HEK293T (cell line): ENCODE measurements at regions not wholly inside any gene's neighbourhood (a gene's known extent, or its start where the extent isn't known, plus 50 kb on each side); places are given as distances from the start of the nearest gene placed in this dataset.

Experiments
- CTCF ChIA-PET: fragments of 350-600 bp; formaldehyde crosslinking; extraction: SDS; loops from one replicate; lab custom pipeline; 2021; ENCODE audit warnings: antibody characterized with exemption, inconsistent platforms; lab: Yijun Ruan, JAX
- POLR2A ChIA-PET: fragments of 350-600 bp; formaldehyde crosslinking; extraction: SDS; loops from one replicate; lab custom pipeline; 2020; ENCODE audit warnings: antibody characterized with exemption, inconsistent platforms; lab: Yijun Ruan, JAX
- DNase-seq: peaks from one replicate; pipeline ENCODE4 v3.0.0; 2012; ENCODE audit warnings: mixed read lengths; ENCODE audit errors: extremely low spot score
- ARNT ChIP-seq: fragments of 450-650 bp; IDR thresholded peaks from 2 replicates; pipeline ENCODE4 v1.6.1; 2017; ENCODE audit warnings: mild to moderate bottlenecking
- BHLHE40 ChIP-seq: fragments of 450-650 bp; IDR thresholded peaks from 2 replicates; pipeline ENCODE4 v1.6.1; 2016; ENCODE audit warnings: mild to moderate bottlenecking, moderate library complexity, borderline replicate concordance
- CTBP1 ChIP-seq: fragments of 450-650 bp; IDR thresholded peaks from 2 replicates; pipeline ENCODE4 v1.6.1; 2016; ENCODE audit warnings: borderline replicate concordance
- ELF4 ChIP-seq: fragments of 450-650 bp; IDR thresholded peaks from 2 replicates; pipeline ENCODE4 v1.6.1; 2017; ENCODE audit warnings: antibody characterized with exemption
- FOXA1 ChIP-seq: fragments of 450-650 bp; IDR thresholded peaks from 2 replicates; pipeline ENCODE4 v1.6.1; 2016; ENCODE audit warnings: mild to moderate bottlenecking
- FOXK2 ChIP-seq: fragments of 450-650 bp; IDR thresholded peaks from 2 replicates; pipeline ENCODE4 v1.6.1; 2016; ENCODE audit warnings: mild to moderate bottlenecking
- FOXM1 ChIP-seq: fragments of 450-650 bp; IDR thresholded peaks from 2 replicates; pipeline ENCODE4 v1.6.1; 2017; ENCODE audit warnings: mild to moderate bottlenecking, borderline replicate concordance
- HDGF ChIP-seq: fragments of 450-650 bp; IDR thresholded peaks from 2 replicates; pipeline ENCODE4 v1.6.1; 2017; ENCODE audit warnings: antibody characterized with exemption, borderline replicate concordance
- L3MBTL2 ChIP-seq: fragments of 450-650 bp; conservative IDR thresholded peaks from 2 replicates; pipeline ENCODE4 v1.6.1; 2016; ENCODE audit warnings: mild to moderate bottlenecking
- LEF1 ChIP-seq: fragments of 450-650 bp; IDR thresholded peaks from 2 replicates; pipeline ENCODE4 v1.6.1; 2017; ENCODE audit warnings: mild to moderate bottlenecking, borderline replicate concordance
- NFRKB ChIP-seq: fragments of 450-650 bp; IDR thresholded peaks from 2 replicates; pipeline ENCODE4 v1.6.1; 2016; ENCODE audit warnings: mild to moderate bottlenecking, moderate library complexity
- SP1 ChIP-seq: fragments of 450-650 bp; IDR thresholded peaks from 2 replicates; pipeline ENCODE4 v1.6.1; 2017
- SUZ12 ChIP-seq: fragments of 450-650 bp; IDR thresholded peaks from 2 replicates; pipeline ENCODE4 v1.6.1; 2016; ENCODE audit warnings: mild to moderate bottlenecking
- TARDBP ChIP-seq: fragments of 450-650 bp; IDR thresholded peaks from 2 replicates; pipeline ENCODE4 v1.6.1; 2016
- ZNF384 ChIP-seq: fragments of 450-650 bp; IDR thresholded peaks from 2 replicates; pipeline ENCODE4 v1.6.1; 2016
- TF ChIP-seq, protein P1 (sequence below): fragments of 450-650 bp; IDR thresholded peaks from 2 replicates; pipeline ENCODE4 v1.6.1; 2016

GRCh38 chr18:24875286-24875685, 414.8 kb downstream of the HRH4 start:
- no peak for DNase-seq
- CTCF ChIA-PET: no interaction called here

DNA sequence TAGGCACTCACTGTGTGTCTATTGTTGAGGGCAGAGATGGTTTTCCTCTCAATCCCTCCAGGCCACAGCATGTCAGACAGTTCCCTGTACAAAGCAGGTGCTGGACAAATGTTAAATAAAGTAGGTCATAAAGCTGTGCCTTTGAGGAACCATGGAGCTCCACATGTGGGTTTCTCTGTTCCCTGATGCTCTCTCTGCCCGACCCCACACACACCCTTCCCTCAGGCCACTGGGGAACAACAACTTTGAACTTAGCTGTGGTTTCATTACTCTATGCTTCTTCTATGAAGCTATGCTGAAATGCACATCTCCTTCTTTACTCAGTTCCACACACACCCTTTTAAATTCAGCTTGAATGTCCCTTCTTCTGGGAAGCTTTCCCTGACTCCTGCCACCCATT, 415.3 kb downstream of the HRH4 start:
- ChIA-PET POLR2A (no interaction called here), CTCF (no interaction called here)
- no peak for TF ChIP-seq ELF4
- no peak for TF ChIP-seq LEF1
- no peak for TF ChIP-seq FOXA1
- TF ChIP-seq CTBP1: no peak
- no peak for DNase-seq

More at GRCh38 chr18:24875286-24875685, 414.8 kb downstream of the HRH4 start:
- POLR2A ChIA-PET: no interaction called here
- TF ChIP-seq CTBP1 (no peak), ARNT (no peak), LEF1 (no peak), ZNF384 (no peak), BHLHE40 (no peak), L3MBTL2 (no peak), SUZ12 (no peak)

GRCh38 chr18:24876266-24876665, 415.8 kb downstream of the HRH4 start:
- ChIA-PET CTCF (no interaction called here), POLR2A (no interaction called here)
- TF ChIP-seq FOXA1 (no peak), FOXM1 (no peak), ZNF384 (no peak), TARDBP (no peak), SP1 (no peak), CTBP1 (no peak), ARNT (no peak), LEF1 (no peak), NFRKB (no peak), BHLHE40 (no peak), ELF4 (no peak), HDGF (no peak), L3MBTL2 (no peak), SUZ12 (no peak), FOXK2 (no peak)
- TF ChIP-seq, protein P1, sequence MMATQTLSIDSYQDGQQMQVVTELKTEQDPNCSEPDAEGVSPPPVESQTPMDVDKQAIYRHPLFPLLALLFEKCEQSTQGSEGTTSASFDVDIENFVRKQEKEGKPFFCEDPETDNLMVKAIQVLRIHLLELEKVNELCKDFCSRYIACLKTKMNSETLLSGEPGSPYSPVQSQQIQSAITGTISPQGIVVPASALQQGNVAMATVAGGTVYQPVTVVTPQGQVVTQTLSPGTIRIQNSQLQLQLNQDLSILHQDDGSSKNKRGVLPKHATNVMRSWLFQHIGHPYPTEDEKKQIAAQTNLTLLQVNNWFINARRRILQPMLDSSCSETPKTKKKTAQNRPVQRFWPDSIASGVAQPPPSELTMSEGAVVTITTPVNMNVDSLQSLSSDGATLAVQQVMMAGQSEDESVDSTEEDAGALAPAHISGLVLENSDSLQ: no peak
- no peak for DNase-seq

- ChIA-PET CTCF (no interaction called here), POLR2A (no interaction called here)
- no peak for DNase-seq
- TF ChIP-seq CTBP1: no peak
- no peak for TF ChIP-seq ARNT
- TF ChIP-seq FOXM1: no peak
- no peak for TF ChIP-seq NFRKB
- no peak for TF ChIP-seq SP1
- no peak for TF ChIP-seq ELF4
- no peak for TF ChIP-seq FOXA1
- no peak for TF ChIP-seq SUZ12
- no peak for TF ChIP-seq HDGF
- TF ChIP-seq ZNF384: no peak
- no peak for TF ChIP-seq BHLHE40
- no peak for TF ChIP-seq TARDBP
- TF ChIP-seq, protein P1: no peak
- TF ChIP-seq FOXK2: no peak
- TF ChIP-seq L3MBTL2: no peak
- TF ChIP-seq LEF1: no peak
Measured at GRCh38 chr18:24877066-24877465, 416.6 kb downstream of the HRH4 start.

DNA sequence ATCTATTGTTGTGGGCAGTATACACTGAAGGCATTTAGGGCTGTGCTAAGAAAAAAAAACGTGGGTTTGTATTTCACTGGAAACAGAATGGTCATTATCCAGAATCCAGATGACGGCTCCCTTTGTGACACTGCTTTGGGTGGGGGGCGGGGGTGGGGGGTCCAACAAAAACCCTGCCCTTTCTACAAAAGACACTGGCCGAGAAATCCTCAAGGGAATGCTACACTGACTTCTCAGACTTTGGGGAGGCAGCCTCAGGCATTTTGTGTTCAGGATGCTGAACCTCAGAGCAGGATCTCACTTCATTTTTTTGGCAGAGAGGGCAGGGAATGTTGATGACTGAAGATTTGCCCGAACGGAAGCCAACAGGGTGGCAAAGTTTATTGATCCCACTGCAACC, 417.1 kb downstream of the HRH4 start:
- ChIA-PET CTCF (no interaction called here), POLR2A (no interaction called here)
- TF ChIP-seq CTBP1 (no peak), FOXA1 (no peak), L3MBTL2 (no peak), FOXK2 (no peak), ARNT (no peak)
- no peak for DNase-seq

DNA sequence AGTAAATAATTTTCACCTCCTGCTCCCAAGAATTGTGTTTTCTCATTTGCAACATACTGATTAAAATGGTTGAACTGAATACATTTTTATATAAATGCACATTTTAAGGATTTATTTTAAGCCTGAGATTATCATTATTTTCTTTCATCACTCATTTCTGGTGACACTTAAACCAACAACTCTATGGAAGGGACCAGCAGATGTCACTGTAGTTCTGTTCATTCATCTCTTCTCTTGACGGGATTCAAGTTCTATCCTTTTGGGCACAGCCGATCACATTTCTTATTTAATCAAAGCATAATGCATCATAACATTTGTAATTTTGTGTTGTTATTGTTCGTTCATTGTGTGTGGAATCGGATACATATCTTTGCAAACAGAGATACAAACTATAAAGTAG, 417.9 kb downstream of the HRH4 start:
- DNase-seq: peak; percentile 50
- TF ChIP-seq FOXA1: no peak
- TF ChIP-seq FOXM1: no peak
- no peak for TF ChIP-seq SUZ12
- TF ChIP-seq SP1: no peak
- TF ChIP-seq, protein P1: peak; percentile 76
- TF ChIP-seq BHLHE40: no peak
- ChIA-PET POLR2A (no interaction called here), CTCF (no interaction called here)

- CTCF ChIA-PET: interaction anchor here (0.6 kb wide), 1 partner anchor 276 kb away, joined by 3 read pairs; no protein-coding TSS in a partner anchor
- DNase-seq: no peak
Measured at GRCh38 chr18:24885276-24885675, 424.8 kb downstream of the HRH4 start.

More at GRCh38 chr18:24885276-24885675, 424.8 kb downstream of the HRH4 start:
- POLR2A ChIA-PET: no interaction called here
- TF ChIP-seq NFRKB: no peak
- no peak for TF ChIP-seq L3MBTL2
- TF ChIP-seq, protein P1: no peak
- TF ChIP-seq TARDBP: no peak
- TF ChIP-seq LEF1: no peak
- TF ChIP-seq ARNT: no peak
- TF ChIP-seq ELF4: no peak
- TF ChIP-seq SUZ12: no peak
- TF ChIP-seq ZNF384: no peak
- no peak for TF ChIP-seq FOXK2
- TF ChIP-seq SP1: no peak
- no peak for TF ChIP-seq CTBP1
- TF ChIP-seq FOXA1: no peak
- TF ChIP-seq FOXM1: no peak
- no peak for TF ChIP-seq HDGF
- TF ChIP-seq BHLHE40: no peak
